HCT116 (cell line): ENCODE measurements at regions not wholly inside any gene's neighbourhood (a gene's known extent, or its start where the extent isn't known, plus 50 kb on each side); places are given as distances from the start of the nearest gene placed in this dataset.

Source experiments
- ATAC-seq: fragments of 200-7000 bp; cut with Tn5 transposase; 2 replicates; pipeline ENCODE4 v1.9.1; 2020; ENCODE audit warnings: mild to moderate bottlenecking, moderate library complexity
- BruUV-seq: library from RNA; stranded (reverse); fragments of 400-500 nt; replicated peaks from 2 replicates; lab custom pipeline; 2021; lab: Mats Ljungman, UMichigan
- CTCF ChIA-PET: fragments of 300-600 bp; sonication (Branson Sonifier 250); formaldehyde crosslinking; loops from one replicate; lab custom pipeline; 2021; ENCODE audit warnings: antibody characterized with exemption; lab: Charles Lee
- POLR2A ChIA-PET: fragments of 300-600, 350-600 bp; sonication (Branson Sonifier 250); formaldehyde crosslinking; loops from one replicate; lab custom pipeline; 2021; ENCODE audit warnings: antibody characterized with exemption; lab: Charles Lee
- RAD21 ChIA-PET, 2 experiments: fragments of 300-600 bp; sonication (Branson Sonifier 250); formaldehyde crosslinking; loops; one replicate each; lab custom pipeline; 2023; ENCODE audit warnings: low total read pairs in 2 of 2; ENCODE audit not compliant: uncharacterized antibody in 2 of 2, unreplicated experiment in 2 of 2, low non-redundant PET in 1 of 2; lab: Charles Lee
- DNase-seq: peaks from one replicate; pipeline ENCODE4 v3.0.0-alpha.2; 2010; ENCODE audit warnings: low read depth, low spot score
- H2AFZ ChIP-seq: fragments of 200-600 bp; shearing (Covaris generic), sonication (generic); 2 replicates; pipeline ENCODE4 v1.6.1; 2017; ENCODE audit warnings: low read depth, mixed run types, mixed read lengths, antibody characterized with exemption, low read length; ENCODE audit not compliant: poor library complexity, severe bottlenecking
- H3K27ac ChIP-seq: 2 replicates; pipeline ENCODE4 v1.5.1; 2012; ENCODE audit warnings: low read depth, low read length
- H3K27me3 ChIP-seq: fragments of 200-600 bp; sonication (generic); 2 replicates; pipeline ENCODE4 v1.6.1; 2016; ENCODE audit warnings: mixed run types, low read length, mixed read lengths; ENCODE audit not compliant: insufficient read depth
- H3K36me3 ChIP-seq, 2 experiments: fragments of 200-500 bp in 1 of 2; fragments of 200-600 bp in 1 of 2; sonication (Bioruptor generic) in 1 of 2; sonication (generic) in 1 of 2; 2 replicates each; pipeline versions ENCODE4 v1.5.1 to v1.6.1; 2014 to 2016; ENCODE audit warnings: low read length in 2 of 2, inconsistent platforms in 1 of 2, mixed read lengths in 1 of 2, mixed run types in 1 of 2; ENCODE audit not compliant: insufficient read depth in 2 of 2, control insufficient read depth in 1 of 2
- H3K4me1 ChIP-seq, 2 experiments: fragments of 200-600 bp in 1 of 2; sonication (generic) in 1 of 2; 2 replicates each; pipeline versions ENCODE4 v1.5.1 to v1.6.1; 2012 to 2017; ENCODE audit warnings: low read length in 2 of 2, inconsistent platforms in 1 of 2, mild to moderate bottlenecking in 1 of 2, mixed read lengths in 1 of 2, mixed run types in 1 of 2, moderate library complexity in 1 of 2; ENCODE audit not compliant: insufficient read depth in 2 of 2, control insufficient read depth in 1 of 2
- H3K4me2 ChIP-seq: fragments of 200-600 bp; sonication (generic); 2 replicates; pipeline ENCODE4 v1.6.1; 2017; ENCODE audit warnings: mixed run types, low read length, mixed read lengths
- H3K4me3 ChIP-seq, 2 experiments: fragments of 200-600 bp in 1 of 2; sonication (generic) in 1 of 2; replicated peaks in 1 of 2; 2 replicates each; pipeline ENCODE4 v1.5.1; 2011 to 2016; ENCODE audit warnings: low read length in 2 of 2, control low read depth in 1 of 2, low read depth in 1 of 2, mild to moderate bottlenecking in 1 of 2, mixed read lengths in 1 of 2, mixed run types in 1 of 2
- H3K79me2 ChIP-seq: fragments of 200-600 bp; sonication (generic); 2 replicates; pipeline ENCODE4 v1.6.1; 2017; ENCODE audit warnings: mild to moderate bottlenecking, mixed run types, low read length, moderate library complexity, mixed read lengths; ENCODE audit not compliant: insufficient read depth
- H3K9ac ChIP-seq: fragments of 200-600 bp; sonication (generic); 2 replicates; pipeline ENCODE4 v1.6.1; 2016; ENCODE audit warnings: low read length, mixed read lengths
- H3K9me2 ChIP-seq: fragments of 200-600 bp; sonication (generic), shearing (Covaris generic); 2 replicates; pipeline ENCODE4 v1.6.1; 2017; ENCODE audit warnings: mixed run types, mild to moderate bottlenecking, moderate library complexity; ENCODE audit not compliant: insufficient read depth
- H3K9me3 ChIP-seq, 2 experiments: fragments of 200-500 bp in 1 of 2; fragments of 200-600 bp in 1 of 2; sonication (Bioruptor generic) in 1 of 2; sonication (generic) in 1 of 2; 2 replicates each; pipeline ENCODE4 v1.6.1; 2014 to 2017; ENCODE audit warnings: low read length in 2 of 2, mixed read lengths in 2 of 2, inconsistent platforms in 1 of 2, low read depth in 1 of 2, mild to moderate bottlenecking in 1 of 2, mixed run types in 1 of 2, moderate library complexity in 1 of 2; ENCODE audit not compliant: control insufficient read depth in 1 of 2, insufficient read depth in 1 of 2
- H4K20me1 ChIP-seq: fragments of 200-600 bp; sonication (generic), shearing (Covaris generic); 2 replicates; pipeline ENCODE4 v1.6.1; 2017; ENCODE audit warnings: mixed run types, mild to moderate bottlenecking, moderate library complexity; ENCODE audit not compliant: insufficient read depth
- ATF3 ChIP-seq: IDR thresholded peaks from 2 replicates; pipeline ENCODE4 v1.6.1; 2012
- CBX3 ChIP-seq: IDR thresholded peaks from 2 replicates; pipeline ENCODE4 v1.6.1; 2012; ENCODE audit warnings: low read depth
- CEBPB ChIP-seq: IDR thresholded peaks from 2 replicates; pipeline ENCODE4 v1.6.1; 2012; ENCODE audit warnings: low read depth
- CTCF ChIP-seq, 3 experiments: fragments of 200-600 bp in 1 of 3; sonication (generic) in 1 of 3; IDR thresholded peaks in 2 of 3; conservative IDR thresholded peaks in 1 of 3; 2 replicates each; pipeline ENCODE4 v1.5.1; 2012 to 2017; ENCODE audit warnings: low read depth in 2 of 3, low read length in 2 of 3, antibody characterized with exemption in 1 of 3, borderline replicate concordance in 1 of 3, control low read depth in 1 of 3, mild to moderate bottlenecking in 1 of 3, mixed read lengths in 1 of 3, mixed run types in 1 of 3, moderate library complexity in 1 of 3; ENCODE audit not compliant: insufficient read depth in 1 of 3
- EGR1 ChIP-seq: IDR thresholded peaks from 2 replicates; pipeline ENCODE4 v1.6.1; 2012; ENCODE audit warnings: low read depth
- ELF1 ChIP-seq: IDR thresholded peaks from 2 replicates; pipeline ENCODE4 v1.6.1; 2012; ENCODE audit warnings: low read depth, borderline replicate concordance
- EZH2phosphoT487 ChIP-seq: fragments of 200-600 bp; IDR thresholded peaks from 2 replicates; pipeline ENCODE4 v1.6.1; 2018; ENCODE audit warnings: antibody characterized with exemption, borderline replicate concordance
- JUND ChIP-seq: IDR thresholded peaks from 2 replicates; pipeline ENCODE4 v1.6.1; 2012
- MAX ChIP-seq: IDR thresholded peaks from 2 replicates; pipeline ENCODE4 v1.6.1; 2012
- POLR2A ChIP-seq: IDR thresholded peaks from 2 replicates; pipeline ENCODE4 v1.7.0; 2011; ENCODE audit warnings: borderline replicate concordance; ENCODE audit not compliant: insufficient read depth, insufficient read length; ENCODE audit errors: extremely low read depth
- POLR2AphosphoS5 ChIP-seq: IDR thresholded peaks from 2 replicates; pipeline ENCODE4 v1.6.1; 2011; ENCODE audit warnings: mild to moderate bottlenecking, low read depth, low read length, moderate library complexity
- REST ChIP-seq: IDR thresholded peaks from 2 replicates; pipeline ENCODE4 v1.6.1; 2012; ENCODE audit warnings: low read depth
- SIN3A ChIP-seq: IDR thresholded peaks from 2 replicates; pipeline ENCODE4 v1.6.1; 2012; ENCODE audit warnings: low read depth
- SP1 ChIP-seq: IDR thresholded peaks from 2 replicates; pipeline ENCODE4 v1.6.1; 2012; ENCODE audit warnings: low read depth
- TCF7L2 ChIP-seq: IDR thresholded peaks from 2 replicates; pipeline ENCODE4 v1.7.0; 2011; ENCODE audit warnings: borderline replicate concordance, inconsistent platforms; ENCODE audit not compliant: insufficient read depth, insufficient read length; ENCODE audit errors: extremely low read depth
- YY1 ChIP-seq: IDR thresholded peaks from 2 replicates; pipeline ENCODE4 v1.6.1; 2011; ENCODE audit warnings: low read length, low read depth, moderate library complexity, mild to moderate bottlenecking; ENCODE audit not compliant: insufficient replicate concordance; ENCODE audit errors: extremely low read depth
- ZFX ChIP-seq: fragments of 450-650 bp; IDR thresholded peaks from 2 replicates; pipeline ENCODE4 v1.6.1; 2017
- ZNF274 ChIP-seq: fragments of 200-500 bp; sonication (Bioruptor generic); IDR thresholded peaks from 2 replicates; pipeline ENCODE4 v1.6.1; 2014; ENCODE audit warnings: mild to moderate bottlenecking, low read depth, low read length, inconsistent platforms
- intact Hi-C: fragments of 100-400 bp; cut with micrococcal nuclease; formaldehyde crosslinking; loops from 2 replicates; pipeline ENCODE4 v1.10.0; 2022

GRCh38 chr9:106683454-106683853 is 179.5 kb upstream of the ZNF462 start:
- ChIA-PET CTCF (no interaction called here), RAD21 (no interaction called here), POLR2A (no interaction called here)
- Histone ChIP-seq H3K4me2 (no peak overlapping the region), H4K20me1 (no peaks in the 10 kb centered on the region), H3K27me3 (no peaks in the 10 kb centered on the region), H3K27ac (no peak overlapping the region), H3K9me3 (no peaks in the 10 kb centered on the region), H3K4me3 (no peak overlapping the region), H3K9me2 (no peaks in the 10 kb centered on the region), H3K9ac (no peak overlapping the region), H3K4me1 (no peaks in the 10 kb centered on the region), H3K36me3 (no peaks in the 10 kb centered on the region), H2AFZ (no peak overlapping the region), H3K79me2 (no peaks in the 10 kb centered on the region)
- intact Hi-C loops, result no loop called here
- ATAC-seq (no peak), DNase-seq (no peak)
- no TSS peak for BruUV-seq
- TF ChIP-seq REST, result no peak
- no peak for TF ChIP-seq ZNF274
- TF ChIP-seq ZFX, result no peak
- no peak for TF ChIP-seq ATF3
- TF ChIP-seq YY1, result no peak
- TF ChIP-seq POLR2AphosphoS5, result no peak
- TF ChIP-seq CTCF (IDR thresholded peaks at IDR 0.05 in 2 of 3, conservative IDR thresholded peaks at IDR 0.05 in 1 of 3; ENCODE audit: borderline replicate concordance in 1 of 3, insufficient read depth in 1 of 3, low read depth in 2 of 3, low read length in 2 of 3), result no peak
- no peak for TF ChIP-seq MAX
- TF ChIP-seq JUND, result no peak
- TF ChIP-seq EGR1, result no peak
- no peak for TF ChIP-seq SIN3A
- no peak for TF ChIP-seq TCF7L2
- TF ChIP-seq CBX3, result no peak
- TF ChIP-seq POLR2A, result no peak
- no peak for TF ChIP-seq CEBPB
- TF ChIP-seq SP1, result no peak
- TF ChIP-seq ELF1, result no peak
- no peak for TF ChIP-seq EZH2phosphoT487
